Neural progenitor cell (in vitro differentiated cells): ENCODE measurements at regions not wholly inside any gene's neighbourhood (a gene's known extent, or its start where the extent isn't known, plus 50 kb on each side); places are given as distances from the start of the nearest gene placed in this dataset.

Experiments used
- DNase-seq: peaks from one replicate; pipeline ENCODE4 v3.0.0-alpha.2; 2016; ENCODE audit warnings: low spot score
- H2AFZ ChIP-seq: fragments of 200-600 bp; sonication (generic); replicated peaks from 2 replicates; pipeline ENCODE4 v1.6.1; 2016; ENCODE audit warnings: antibody characterized with exemption
- H3F3A ChIP-seq: fragments of 200-600 bp; sonication (generic); 2 replicates; pipeline ENCODE4 v1.6.1; 2016; ENCODE audit warnings: antibody characterized with exemption, low read depth
- H3K27ac ChIP-seq: fragments of 200-600 bp; sonication (generic); 2 replicates; pipeline ENCODE4 v1.5.1; 2016; ENCODE audit warnings: mild to moderate bottlenecking
- H3K27me3 ChIP-seq: fragments of 200-600 bp; sonication (generic); 2 replicates; pipeline ENCODE4 v1.6.1; 2016; ENCODE audit warnings: mild to moderate bottlenecking, moderate library complexity
- H3K36me3 ChIP-seq: fragments of 200-600 bp; sonication (generic); 2 replicates; pipeline ENCODE4 v1.5.1; 2016
- H3K4me1 ChIP-seq: fragments of 200-600 bp; sonication (generic); 2 replicates; pipeline ENCODE4 v1.6.1; 2016; ENCODE audit warnings: mixed run types
- H3K4me2 ChIP-seq: fragments of 200-600 bp; sonication (generic); 2 replicates; pipeline ENCODE4 v1.6.1; 2016
- H3K4me3 ChIP-seq: fragments of 200-600 bp; sonication (generic); 2 replicates; pipeline ENCODE4 v1.5.1; 2016
- H3K79me2 ChIP-seq: fragments of 200-600 bp; sonication (generic); 2 replicates; pipeline ENCODE4 v1.6.1; 2016; ENCODE audit warnings: low read depth
- H3K9ac ChIP-seq: fragments of 200-600 bp; sonication (generic); 2 replicates; pipeline ENCODE4 v1.6.1; 2016
- H3K9me3 ChIP-seq: fragments of 200-600 bp; sonication (generic); 2 replicates; pipeline ENCODE4 v1.5.1; 2016; ENCODE audit warnings: low read depth
- H4K20me1 ChIP-seq: fragments of 200-600 bp; sonication (generic); 2 replicates; pipeline ENCODE4 v1.6.1; 2016; ENCODE audit warnings: low read depth
- H3K27ac Mint-ChIP-seq: 3 replicates; pipeline ENCODE4 v1.8.0; 2021; ENCODE audit warnings: mixed read lengths
- H3K27me3 Mint-ChIP-seq: 2 replicates; pipeline ENCODE4 v1.8.0; 2022; ENCODE audit warnings: low read depth, mild to moderate bottlenecking, inconsistent platforms, moderate library complexity, mixed read lengths; ENCODE audit not compliant: insufficient read depth
- H3K36me3 Mint-ChIP-seq: 3 replicates; pipeline ENCODE4 v1.8.0; 2021; ENCODE audit warnings: mixed read lengths
- H3K4me1 Mint-ChIP-seq: 3 replicates; pipeline ENCODE4 v1.8.0; 2021; ENCODE audit warnings: mixed read lengths
- H3K4me3 Mint-ChIP-seq: 3 replicates; pipeline ENCODE4 v1.8.0; 2021; ENCODE audit warnings: mild to moderate bottlenecking, moderate library complexity, mixed read lengths
- H3K9me3 Mint-ChIP-seq: 3 replicates; pipeline ENCODE4 v1.8.0; 2020; ENCODE audit warnings: mixed read lengths
- EZH2 ChIP-seq: fragments of 200-600 bp; sonication (generic); IDR thresholded peaks from 2 replicates; pipeline ENCODE4 v1.6.1; 2017; ENCODE audit warnings: antibody characterized with exemption, mild to moderate bottlenecking, moderate library complexity
- EZH2phosphoT487 ChIP-seq: fragments of 200-600 bp; sonication (generic); IDR thresholded peaks from 2 replicates; pipeline ENCODE4 v1.6.1; 2017; ENCODE audit warnings: antibody characterized with exemption
- TF ChIP-seq, protein P1 (sequence below): fragments of 200-600 bp; sonication (generic); IDR thresholded peaks from 2 replicates; pipeline ENCODE4 v1.5.1; 2017; ENCODE audit warnings: antibody characterized with exemption, mild to moderate bottlenecking

DNA sequence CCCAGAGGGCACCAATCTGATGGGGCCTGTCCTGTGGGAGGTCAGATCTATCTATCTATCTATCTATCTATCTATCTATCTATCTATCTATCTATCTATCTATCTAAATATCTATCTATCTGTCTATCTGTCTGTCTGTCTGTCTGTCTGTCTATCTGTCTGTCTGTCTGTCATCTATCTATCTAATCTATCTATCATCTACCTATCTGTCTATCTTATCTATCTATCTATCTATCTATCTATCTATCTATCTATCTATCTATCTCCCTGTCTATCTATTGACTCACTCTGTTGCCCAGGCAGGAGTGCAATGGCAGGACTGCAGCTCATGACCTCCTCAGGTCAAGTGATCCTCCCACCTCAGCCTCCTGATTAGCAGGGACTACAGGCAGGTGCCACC, 155.7 kb upstream of the STX18 start:
- H3K4me1 Mint-ChIP-seq = peaks cover 31% of the 10 kb centered on the region
- peaks cover 57% of the 10 kb centered on the region for H4K20me1 ChIP-seq
- no peak overlapping the region for H3K27ac ChIP-seq
- peaks cover 2% of the 10 kb centered on the region for H3K36me3 Mint-ChIP-seq
- H3K27me3 ChIP-seq = peaks cover 92% of the 10 kb centered on the region
- H3K9ac ChIP-seq = no peak overlapping the region
- H3K4me3 Mint-ChIP-seq = no peak overlapping the region
- no peak overlapping the region for H3K4me2 ChIP-seq
- TF ChIP-seq EZH2phosphoT487 (no peak), EZH2 (no peak)
- TF ChIP-seq, protein P1, sequence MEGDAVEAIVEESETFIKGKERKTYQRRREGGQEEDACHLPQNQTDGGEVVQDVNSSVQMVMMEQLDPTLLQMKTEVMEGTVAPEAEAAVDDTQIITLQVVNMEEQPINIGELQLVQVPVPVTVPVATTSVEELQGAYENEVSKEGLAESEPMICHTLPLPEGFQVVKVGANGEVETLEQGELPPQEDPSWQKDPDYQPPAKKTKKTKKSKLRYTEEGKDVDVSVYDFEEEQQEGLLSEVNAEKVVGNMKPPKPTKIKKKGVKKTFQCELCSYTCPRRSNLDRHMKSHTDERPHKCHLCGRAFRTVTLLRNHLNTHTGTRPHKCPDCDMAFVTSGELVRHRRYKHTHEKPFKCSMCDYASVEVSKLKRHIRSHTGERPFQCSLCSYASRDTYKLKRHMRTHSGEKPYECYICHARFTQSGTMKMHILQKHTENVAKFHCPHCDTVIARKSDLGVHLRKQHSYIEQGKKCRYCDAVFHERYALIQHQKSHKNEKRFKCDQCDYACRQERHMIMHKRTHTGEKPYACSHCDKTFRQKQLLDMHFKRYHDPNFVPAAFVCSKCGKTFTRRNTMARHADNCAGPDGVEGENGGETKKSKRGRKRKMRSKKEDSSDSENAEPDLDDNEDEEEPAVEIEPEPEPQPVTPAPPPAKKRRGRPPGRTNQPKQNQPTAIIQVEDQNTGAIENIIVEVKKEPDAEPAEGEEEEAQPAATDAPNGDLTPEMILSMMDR = no peak
- no peaks in the 10 kb centered on the region for H3K4me1 ChIP-seq
- no peak overlapping the region for H2AFZ ChIP-seq
- H3K27ac Mint-ChIP-seq = no peak overlapping the region
- peaks cover 50% of the 10 kb centered on the region for H3K27me3 Mint-ChIP-seq
- H3K79me2 ChIP-seq = no peaks in the 10 kb centered on the region
- H3K36me3 ChIP-seq = no peaks in the 10 kb centered on the region
- no peak for DNase-seq
- H3F3A ChIP-seq = no peaks in the 10 kb centered on the region
- no peaks in the 10 kb centered on the region for H3K9me3 ChIP-seq
- H3K9me3 Mint-ChIP-seq = no peaks in the 10 kb centered on the region
- H3K4me3 ChIP-seq = no peak overlapping the region

DNA sequence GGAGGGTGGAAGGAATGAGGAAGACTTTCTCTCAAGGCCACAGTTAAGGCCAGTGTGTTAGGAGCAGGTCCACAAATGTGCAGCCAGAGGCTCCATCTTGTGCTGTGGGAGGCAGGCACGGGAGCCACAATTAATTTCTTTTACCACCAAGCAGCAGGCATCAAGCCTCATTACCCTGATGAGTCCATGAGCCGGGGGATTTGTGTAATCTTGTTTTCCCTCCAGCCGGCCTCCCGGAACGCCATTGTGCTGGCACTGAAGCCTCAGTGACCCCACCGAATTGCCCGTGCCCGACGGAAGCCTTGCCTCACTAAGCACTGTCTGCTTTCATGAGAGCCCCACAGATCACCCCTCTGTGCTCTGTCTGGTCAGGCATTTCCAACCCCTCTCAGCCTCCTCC, 154.7 kb upstream of the STX18 start:
- Histone ChIP-seq H3F3A (no peaks in the 10 kb centered on the region), H4K20me1 (peaks cover 57% of the 10 kb centered on the region), H3K9ac (no peak overlapping the region), H2AFZ (no peak overlapping the region), H3K79me2 (no peaks in the 10 kb centered on the region), H3K4me3 (no peak overlapping the region), H3K27me3 (peaks cover 96% of the 10 kb centered on the region), H3K9me3 (no peaks in the 10 kb centered on the region), H3K36me3 (no peaks in the 10 kb centered on the region), H3K27ac (no peak overlapping the region), H3K4me1 (no peaks in the 10 kb centered on the region), H3K4me2 (no peak overlapping the region)
- H3K27ac Mint-ChIP-seq = no peak overlapping the region
- no peaks in the 10 kb centered on the region for H3K9me3 Mint-ChIP-seq
- H3K4me3 Mint-ChIP-seq = no peak overlapping the region
- TF ChIP-seq, protein P1 = no peak
- TF ChIP-seq EZH2phosphoT487 = peak; percentile 97
- peak; percentile 87 for DNase-seq
- H3K27me3 Mint-ChIP-seq = peaks cover 49% of the 10 kb centered on the region
- H3K36me3 Mint-ChIP-seq = peaks cover 5% of the 10 kb centered on the region
- peaks cover 36% of the 10 kb centered on the region for H3K4me1 Mint-ChIP-seq

DNA sequence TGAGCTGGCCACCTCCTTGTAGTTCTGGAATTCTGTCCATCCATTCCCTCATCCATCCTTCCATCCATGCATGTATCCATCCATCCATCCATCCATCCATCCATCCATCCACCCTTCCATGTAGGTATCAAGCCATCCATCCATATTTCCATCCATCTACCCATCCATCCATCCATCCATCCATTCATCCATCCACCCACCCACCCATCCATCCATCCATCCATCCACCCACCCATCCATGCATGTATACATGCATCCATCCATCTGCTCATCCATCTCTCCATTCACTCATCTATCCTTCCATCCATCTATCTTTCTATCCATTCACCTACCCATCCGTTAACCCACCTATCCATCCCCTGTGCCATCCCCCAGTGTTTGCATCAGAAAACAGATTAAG, 153.6 kb upstream of the STX18 start:
- no peak overlapping the region for H3K27ac ChIP-seq
- no peaks in the 10 kb centered on the region for H3K4me1 ChIP-seq
- H4K20me1 ChIP-seq = peaks cover 57% of the 10 kb centered on the region
- DNase-seq = no peak
- Mint-ChIP-seq H3K4me3 (no peak overlapping the region), H3K27ac (no peak overlapping the region), H3K36me3 (peaks cover 9% of the 10 kb centered on the region), H3K27me3 (peaks cover 47% of the 10 kb centered on the region), H3K9me3 (peaks cover 5% of the 10 kb centered on the region), H3K4me1 (peaks cover 36% of the 10 kb centered on the region)
- TF ChIP-seq EZH2 = no peak
- TF ChIP-seq, protein P1 = no peak
- no peak overlapping the region for H3K4me3 ChIP-seq
- H3K4me2 ChIP-seq = no peak overlapping the region
- no peaks in the 10 kb centered on the region for H3K9me3 ChIP-seq
- peaks cover 95% of the 10 kb centered on the region for H3K27me3 ChIP-seq
- H2AFZ ChIP-seq = no peak overlapping the region
- H3K36me3 ChIP-seq = no peaks in the 10 kb centered on the region
- no peaks in the 10 kb centered on the region for H3F3A ChIP-seq
- no peaks in the 10 kb centered on the region for H3K79me2 ChIP-seq
- H3K9ac ChIP-seq = no peak overlapping the region

DNA sequence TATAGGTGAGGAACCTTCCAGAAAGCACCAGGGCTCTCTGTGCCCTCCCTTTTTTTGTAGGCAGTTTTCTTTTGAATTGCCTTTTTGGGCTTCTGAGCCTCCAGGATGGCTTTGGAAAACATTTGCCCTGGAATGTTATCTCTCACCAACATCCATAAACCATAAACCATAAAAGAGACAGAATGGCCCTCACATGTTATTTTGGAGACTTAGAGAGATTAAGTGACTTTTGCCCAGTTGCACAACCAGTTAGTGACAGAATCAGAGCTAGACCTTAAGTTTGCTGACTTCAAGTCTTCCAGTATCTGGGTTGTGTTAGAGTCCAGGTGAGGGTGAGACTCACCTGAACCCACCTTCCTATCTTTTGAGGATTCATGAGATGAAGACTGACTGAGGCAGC, 153.0 kb upstream of the STX18 start:
- Mint-ChIP-seq H3K4me3 (no peak overlapping the region), H3K27me3 (peaks cover 41% of the 10 kb centered on the region), H3K4me1 (peaks cover 41% of the 10 kb centered on the region), H3K9me3 (peaks cover 7% of the 10 kb centered on the region), H3K36me3 (peaks cover 11% of the 10 kb centered on the region), H3K27ac (no peak overlapping the region)
- no peaks in the 10 kb centered on the region for H3K36me3 ChIP-seq
- H4K20me1 ChIP-seq = peaks cover 51% of the 10 kb centered on the region
- no peaks in the 10 kb centered on the region for H3K79me2 ChIP-seq
- no peak overlapping the region for H2AFZ ChIP-seq
- no peaks in the 10 kb centered on the region for H3K4me1 ChIP-seq
- H3K9ac ChIP-seq = no peak overlapping the region
- no peaks in the 10 kb centered on the region for H3F3A ChIP-seq
- no peaks in the 10 kb centered on the region for H3K9me3 ChIP-seq
- no peak for DNase-seq
- no peak overlapping the region for H3K27ac ChIP-seq
- peaks cover 95% of the 10 kb centered on the region for H3K27me3 ChIP-seq
- TF ChIP-seq EZH2 (no peak), EZH2phosphoT487 (no peak)
- TF ChIP-seq, protein P1 = no peak
- no peak overlapping the region for H3K4me3 ChIP-seq
- H3K4me2 ChIP-seq = no peak overlapping the region
